ENCODE measurements at regions not wholly inside any gene's neighbourhood (a gene's known extent, or its start where the extent isn't known, plus 50 kb on each side); places are given as distances from the start of the nearest gene placed in this dataset.

DNA sequence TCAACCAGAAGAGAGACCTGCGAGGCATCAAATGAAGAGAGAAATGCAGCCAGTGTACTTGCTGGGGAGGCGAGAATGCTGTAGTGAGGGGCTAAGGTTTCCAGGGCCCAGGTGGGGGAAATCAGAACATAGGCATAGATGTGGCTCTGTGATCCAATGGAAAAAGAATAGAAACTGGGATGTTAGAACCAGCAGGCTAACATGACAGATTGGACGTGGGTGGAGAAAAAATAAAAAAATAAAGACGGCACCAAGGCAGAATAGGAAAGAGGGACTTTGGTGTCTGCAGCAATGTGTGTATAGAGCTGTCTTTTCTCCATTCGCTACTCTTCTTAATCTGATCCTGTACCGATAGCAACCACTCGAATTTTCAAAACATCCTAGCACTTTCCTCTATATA is 381.0 kb upstream of the NBEA start:
- TF ChIP-seq, protein P1, sequence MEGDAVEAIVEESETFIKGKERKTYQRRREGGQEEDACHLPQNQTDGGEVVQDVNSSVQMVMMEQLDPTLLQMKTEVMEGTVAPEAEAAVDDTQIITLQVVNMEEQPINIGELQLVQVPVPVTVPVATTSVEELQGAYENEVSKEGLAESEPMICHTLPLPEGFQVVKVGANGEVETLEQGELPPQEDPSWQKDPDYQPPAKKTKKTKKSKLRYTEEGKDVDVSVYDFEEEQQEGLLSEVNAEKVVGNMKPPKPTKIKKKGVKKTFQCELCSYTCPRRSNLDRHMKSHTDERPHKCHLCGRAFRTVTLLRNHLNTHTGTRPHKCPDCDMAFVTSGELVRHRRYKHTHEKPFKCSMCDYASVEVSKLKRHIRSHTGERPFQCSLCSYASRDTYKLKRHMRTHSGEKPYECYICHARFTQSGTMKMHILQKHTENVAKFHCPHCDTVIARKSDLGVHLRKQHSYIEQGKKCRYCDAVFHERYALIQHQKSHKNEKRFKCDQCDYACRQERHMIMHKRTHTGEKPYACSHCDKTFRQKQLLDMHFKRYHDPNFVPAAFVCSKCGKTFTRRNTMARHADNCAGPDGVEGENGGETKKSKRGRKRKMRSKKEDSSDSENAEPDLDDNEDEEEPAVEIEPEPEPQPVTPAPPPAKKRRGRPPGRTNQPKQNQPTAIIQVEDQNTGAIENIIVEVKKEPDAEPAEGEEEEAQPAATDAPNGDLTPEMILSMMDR (IDR thresholded peaks at IDR 0.05) = no peak
- no peak for TF ChIP-seq POLR2A (IDR thresholded peaks at IDR 0.05)

All from testis (tissue), 2 donors.